BJ (cell line): ENCODE measurements at regions not wholly inside any gene's neighbourhood (a gene's known extent, or its start where the extent isn't known, plus 50 kb on each side); places are given as distances from the start of the nearest gene placed in this dataset.

Experiments used
- CTCF ChIA-PET: fragments of 350-600 bp; formaldehyde crosslinking; extraction: SDS; loops from one replicate; lab custom pipeline; 2021; ENCODE audit warnings: antibody characterized with exemption, inconsistent platforms; lab: Yijun Ruan, JAX
- POLR2A ChIA-PET: fragments of 300-600 bp; sonication (Branson Sonifier 250); formaldehyde crosslinking; extraction: SDS; loops from one replicate; lab custom pipeline; 2021; ENCODE audit warnings: antibody characterized with exemption; lab: Charles Lee
- DNase-seq: peaks from one replicate; pipeline ENCODE4 v3.0.0-alpha.2; 2011; ENCODE audit warnings: low read depth
- H3K27me3 ChIP-seq: 2 replicates; pipeline ENCODE4 v1.6.0; 2011; ENCODE audit warnings: low read length; ENCODE audit not compliant: control insufficient read depth, insufficient read depth
- H3K36me3 ChIP-seq: 2 replicates; pipeline ENCODE4 v1.5.1; 2011; ENCODE audit warnings: low read length; ENCODE audit not compliant: control insufficient read depth, insufficient read depth
- H3K4me3 ChIP-seq: 2 replicates; pipeline ENCODE4 v1.5.1; 2011; ENCODE audit warnings: low read depth, mild to moderate bottlenecking, control low read depth, low read length
- TF ChIP-seq, protein P1 (sequence below): IDR thresholded peaks from 2 replicates; pipeline ENCODE4 v1.5.1; 2011; ENCODE audit warnings: low read depth, mild to moderate bottlenecking, control low read depth, inconsistent platforms, low read length, moderate library complexity; ENCODE audit not compliant: insufficient read depth

DNA sequence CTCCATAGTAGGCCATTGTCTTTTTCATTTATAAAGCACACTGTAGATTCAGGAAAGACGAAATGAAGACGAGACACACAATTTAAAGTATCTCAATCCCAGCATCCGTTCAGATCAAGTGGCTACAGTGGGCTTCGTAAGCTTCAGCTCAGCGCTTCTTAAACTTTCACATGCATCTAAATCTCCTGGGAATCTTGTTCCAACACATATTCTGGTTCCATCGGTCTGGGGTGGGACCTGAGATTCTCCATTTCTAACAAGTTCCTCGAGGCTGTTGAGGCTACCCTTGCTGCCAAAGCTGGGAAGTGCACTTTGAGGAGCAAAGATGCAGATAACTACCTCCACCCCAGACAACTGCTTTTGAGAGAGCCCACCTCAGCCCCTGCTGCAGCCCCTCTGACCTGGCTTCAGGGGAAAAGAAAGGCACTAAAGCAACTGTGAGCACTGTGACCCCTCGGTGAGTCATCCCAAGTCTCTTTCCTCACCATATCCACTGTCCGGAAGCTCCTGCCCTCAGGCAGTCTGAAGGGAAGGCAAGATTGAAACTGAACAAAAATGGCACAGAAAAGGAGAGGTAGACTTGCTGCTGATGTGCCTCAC lies 201.1 kb upstream of the FBXO11 start:
- Histone ChIP-seq H3K36me3 (no peaks in the 10 kb centered on the region), H3K4me3 (no peak overlapping the region), H3K27me3 (no peaks in the 10 kb centered on the region)
- CTCF ChIA-PET, result interaction anchor here (0.6 to 3.3 kb wide), 24 partner anchors 12 to 773 kb away, joined by 3 to 24 read pairs (median 4); no protein-coding TSS in a partner anchor
- POLR2A ChIA-PET, result interaction anchor here (0.7 kb wide), 1 partner anchor 18 kb away, joined by 6 read pairs; no protein-coding TSS in a partner anchor
- TF ChIP-seq, protein P1, sequence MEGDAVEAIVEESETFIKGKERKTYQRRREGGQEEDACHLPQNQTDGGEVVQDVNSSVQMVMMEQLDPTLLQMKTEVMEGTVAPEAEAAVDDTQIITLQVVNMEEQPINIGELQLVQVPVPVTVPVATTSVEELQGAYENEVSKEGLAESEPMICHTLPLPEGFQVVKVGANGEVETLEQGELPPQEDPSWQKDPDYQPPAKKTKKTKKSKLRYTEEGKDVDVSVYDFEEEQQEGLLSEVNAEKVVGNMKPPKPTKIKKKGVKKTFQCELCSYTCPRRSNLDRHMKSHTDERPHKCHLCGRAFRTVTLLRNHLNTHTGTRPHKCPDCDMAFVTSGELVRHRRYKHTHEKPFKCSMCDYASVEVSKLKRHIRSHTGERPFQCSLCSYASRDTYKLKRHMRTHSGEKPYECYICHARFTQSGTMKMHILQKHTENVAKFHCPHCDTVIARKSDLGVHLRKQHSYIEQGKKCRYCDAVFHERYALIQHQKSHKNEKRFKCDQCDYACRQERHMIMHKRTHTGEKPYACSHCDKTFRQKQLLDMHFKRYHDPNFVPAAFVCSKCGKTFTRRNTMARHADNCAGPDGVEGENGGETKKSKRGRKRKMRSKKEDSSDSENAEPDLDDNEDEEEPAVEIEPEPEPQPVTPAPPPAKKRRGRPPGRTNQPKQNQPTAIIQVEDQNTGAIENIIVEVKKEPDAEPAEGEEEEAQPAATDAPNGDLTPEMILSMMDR, result no peak
- DNase-seq, result no peak

DNA sequence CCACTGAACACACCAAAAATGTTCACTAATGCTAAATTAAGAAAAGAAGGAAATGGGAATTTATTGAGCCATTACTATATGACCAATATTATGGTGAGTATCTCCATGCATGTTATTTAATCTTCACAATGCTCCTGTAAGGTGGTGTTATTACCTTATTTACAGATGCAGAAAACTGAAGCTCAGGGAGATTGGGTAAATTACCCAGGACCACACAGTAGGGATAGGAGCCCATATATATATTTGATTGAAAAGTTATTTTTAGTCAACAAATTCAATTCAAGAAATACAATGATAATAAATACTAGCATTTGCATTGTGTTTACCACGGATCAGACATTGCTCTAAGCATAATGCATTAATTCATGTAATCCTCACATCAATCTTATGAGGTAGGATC lies 202.2 kb upstream of the FBXO11 start:
- TF ChIP-seq, protein P1, result no peak

DNA sequence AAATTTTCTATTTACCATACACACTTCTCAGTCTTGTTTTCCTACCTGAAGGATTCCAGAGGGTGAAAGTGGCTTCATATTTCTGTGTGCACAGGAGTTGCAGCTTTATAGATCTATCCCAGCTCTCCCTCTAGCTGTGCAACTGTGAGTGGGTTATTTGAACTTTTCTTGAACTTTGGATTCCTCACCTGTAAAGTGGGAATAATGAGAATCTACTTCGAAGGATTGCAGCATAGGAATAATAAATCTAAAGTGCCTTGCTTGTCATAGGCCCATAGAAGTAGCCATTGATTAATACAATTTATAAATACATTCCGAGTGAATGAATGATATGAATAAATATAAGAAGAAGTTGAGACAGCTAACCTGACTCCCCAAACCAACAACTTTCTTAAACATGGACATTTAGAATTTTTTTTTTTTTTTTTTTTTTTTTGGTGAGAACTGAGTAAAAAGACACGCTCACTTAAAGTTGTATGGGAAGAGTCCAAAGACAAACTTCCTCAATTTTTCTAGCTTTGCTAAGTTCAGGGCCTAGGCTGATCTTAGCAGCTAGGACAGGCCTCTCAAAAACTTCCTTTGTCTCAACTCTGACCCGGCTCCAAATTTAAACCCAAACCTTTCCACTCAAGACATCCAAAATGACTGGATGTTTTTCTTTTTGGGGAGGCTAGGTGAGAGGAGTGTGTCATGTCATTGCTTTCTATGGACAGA lies 203.3 kb upstream of the FBXO11 start:
- no peaks in the 10 kb centered on the region for H3K36me3 ChIP-seq
- TF ChIP-seq, protein P1, result no peak
- no peak for DNase-seq
- ChIA-PET POLR2A (no interaction called here), CTCF (interaction anchor here (1.6 to 2.0 kb wide), 2 partner anchors 310 to 313 kb away, joined by 3 to 12 read pairs; no protein-coding TSS in a partner anchor)
- H3K4me3 ChIP-seq, result no peak overlapping the region
- no peaks in the 10 kb centered on the region for H3K27me3 ChIP-seq

More for the DNA sequence above, 202.2 kb upstream of the FBXO11 start:
- no peaks in the 10 kb centered on the region for H3K36me3 ChIP-seq
- H3K4me3 ChIP-seq, result no peak overlapping the region
- POLR2A ChIA-PET, result no interaction called here
- no peak for DNase-seq
- CTCF ChIA-PET, result interaction anchor here (0.6 to 2.3 kb wide), 6 partner anchors 258 to 773 kb away, joined by 3 to 12 read pairs (median 3); no protein-coding TSS in a partner anchor
- no peaks in the 10 kb centered on the region for H3K27me3 ChIP-seq

DNA sequence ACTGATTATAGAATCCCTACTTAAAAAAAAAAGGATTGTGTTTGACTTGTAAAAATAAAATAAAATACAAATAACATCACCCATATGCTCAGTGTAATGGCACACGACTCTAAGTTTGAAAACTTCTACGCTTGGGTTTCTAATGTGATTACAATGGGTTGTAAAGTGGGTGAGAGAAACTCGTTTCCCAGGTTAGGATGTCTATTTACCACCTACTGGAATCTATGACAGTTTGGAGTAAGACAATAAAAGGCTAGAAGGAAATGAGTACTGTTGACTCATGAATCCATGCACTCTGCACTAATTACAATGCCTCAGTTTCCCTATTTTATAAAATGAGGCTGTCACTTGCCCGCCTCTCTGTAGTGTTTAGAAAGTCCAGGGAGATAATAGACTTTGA lies 204.0 kb upstream of the FOXN2 start:
- Histone ChIP-seq H3K4me3 (no peak overlapping the region), H3K27me3 (no peaks in the 10 kb centered on the region), H3K36me3 (no peaks in the 10 kb centered on the region)
- TF ChIP-seq, protein P1, result no peak
- no peak for DNase-seq
- POLR2A ChIA-PET, result no interaction called here
- CTCF ChIA-PET, result interaction anchor here (2.0 kb wide), 1 partner anchor 309 kb away, joined by 12 read pairs; no protein-coding TSS in a partner anchor
